Ramos (cell line): ENCODE measurements at regions not wholly inside any gene's neighbourhood (a gene's known extent, or its start where the extent isn't known, plus 50 kb on each side); places are given as distances from the start of the nearest gene placed in this dataset.
"Not testable (repeated sequence)": the region's sequence is repeated elsewhere in the genome, so short reads cannot be mapped to it uniquely, and the experiment has no call there.

Experiments used
- in situ Hi-C: fragments of 300-500 bp; cut with MboI; formaldehyde crosslinking; loops from one replicate; pipeline ENCODE4 v1.14.3; 2022; ENCODE audit warnings: low sequenced_read_pairs; ENCODE audit not compliant: unreplicated experiment

- in situ Hi-C loops, result no loop called here
Observed at GRCh38 chr10:78332012-78332411, 298.3 kb downstream of the RPS24 start.

DNA sequence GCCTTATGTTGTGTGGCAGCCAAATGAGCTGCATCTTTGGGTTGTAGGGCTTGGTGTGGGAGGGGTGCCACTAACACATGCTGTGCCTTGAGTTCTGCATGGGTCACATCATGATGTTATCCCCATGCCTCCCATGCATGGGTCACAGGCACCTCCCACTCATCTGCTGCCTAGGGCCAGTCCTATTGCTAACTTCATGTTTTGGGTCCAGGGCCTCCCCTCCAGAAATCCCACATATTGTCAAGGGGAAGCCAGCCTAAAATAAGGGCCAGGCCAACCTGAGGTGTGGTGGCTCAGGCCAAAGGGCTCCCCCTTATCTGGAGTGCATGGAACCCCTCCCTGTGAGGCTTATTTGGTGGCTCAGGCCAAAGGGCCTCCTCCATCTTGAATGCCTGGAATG lies 299.0 kb downstream of the RPS24 start:
- in situ Hi-C loops, result no loop called here

- in situ Hi-C loops, result no loop called here
Observed at GRCh38 chr10:78333362-78334143, 299.9 kb downstream of the RPS24 start.

- in situ Hi-C loops, result no loop called here
Observed at GRCh38 chr10:78335371-78335690, 301.7 kb downstream of the RPS24 start.

- in situ Hi-C loops, result no loop called here
Observed at GRCh38 chr10:78335691-78336401, 302.2 kb downstream of the RPS24 start.

DNA sequence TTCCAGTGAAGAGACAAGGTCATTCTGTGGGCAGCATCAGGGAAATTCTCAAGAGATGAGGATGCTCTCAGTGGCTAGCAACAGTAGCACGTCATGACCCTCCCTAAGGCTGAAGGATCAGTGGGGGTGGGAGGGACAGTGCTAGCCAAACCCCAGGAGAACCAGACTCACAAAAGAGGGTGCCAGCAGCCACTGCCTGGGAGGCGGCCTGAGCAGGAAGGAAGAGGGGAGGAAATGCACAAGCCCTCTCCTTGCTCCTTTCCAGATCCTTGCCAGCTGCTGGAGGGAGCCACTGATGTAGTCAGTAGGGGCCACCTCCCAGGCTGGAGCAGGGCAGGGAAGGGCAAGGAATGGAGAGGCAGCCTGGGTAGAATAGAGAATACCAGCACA lies 302.7 kb downstream of the RPS24 start:
- in situ Hi-C loops, result no loop called here

- in situ Hi-C loops, result no loop called here
Observed at GRCh38 chr10:78337016-78337415, 303.4 kb downstream of the RPS24 start.

GRCh38 chr10:78337646-78338391 lies 304.2 kb downstream of the RPS24 start:
- in situ Hi-C loops, result no loop called here

- in situ Hi-C loops, result no loop called here
Observed at GRCh38 chr10:78338717-78339116, 305.1 kb downstream of the RPS24 start.

DNA sequence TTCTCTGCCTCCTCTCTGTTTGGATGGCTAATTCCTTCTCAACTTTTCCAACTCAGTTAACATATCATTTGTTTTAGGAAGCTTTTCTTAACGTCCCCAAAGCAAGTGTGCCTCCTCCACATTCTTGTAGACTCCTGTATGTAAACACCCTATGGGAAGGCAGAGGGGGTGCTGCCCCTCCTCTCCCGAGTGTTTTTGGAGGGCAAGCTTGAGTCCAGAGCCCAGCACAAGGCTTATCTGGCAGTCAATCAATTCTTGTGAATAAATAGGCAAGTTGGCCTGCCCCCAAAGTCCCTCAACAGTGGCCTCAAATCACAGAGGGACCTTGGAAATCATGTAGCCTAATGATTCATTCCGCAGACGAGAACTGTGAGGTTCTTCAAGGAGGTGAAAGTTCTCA lies 305.6 kb downstream of the RPS24 start:
- in situ Hi-C loops, result no loop called here

DNA sequence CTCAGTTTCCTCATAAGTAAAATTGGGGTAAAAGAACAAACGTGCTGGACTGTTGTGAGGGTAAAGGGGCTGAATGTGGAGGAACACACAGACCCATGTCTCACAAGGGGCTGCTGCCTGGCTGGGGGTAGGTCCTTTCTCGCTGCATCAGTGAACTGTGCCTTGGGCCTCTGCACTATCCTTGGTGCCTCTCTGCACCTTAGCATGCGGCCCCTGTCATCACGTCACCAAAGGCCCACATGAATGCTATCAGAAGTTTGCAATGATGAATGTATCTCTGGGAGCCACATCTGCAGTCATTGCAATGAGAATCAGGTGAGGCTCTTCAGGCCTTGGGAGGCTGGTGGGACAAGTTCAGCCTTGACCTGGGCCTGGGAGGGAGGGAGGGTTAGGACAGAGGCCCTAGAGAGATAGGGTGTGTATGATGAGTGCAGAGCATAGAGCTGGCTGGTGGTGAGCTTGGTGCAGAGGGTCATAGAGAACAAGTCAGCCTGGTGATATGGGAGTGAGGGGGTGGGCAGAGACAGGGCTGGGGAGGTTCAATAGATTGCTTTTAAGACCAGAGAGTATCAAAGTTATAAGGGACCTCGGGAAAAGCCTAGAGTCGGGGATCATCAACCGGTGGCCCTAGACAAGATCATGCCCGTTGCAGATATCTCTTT lies 308.4 kb downstream of the RPS24 start:
- in situ Hi-C loops, result no loop called here

- in situ Hi-C loops, result no loop called here
Observed at GRCh38 chr10:78342827-78343653, 309.4 kb downstream of the RPS24 start.

GRCh38 chr10:78344257-78344656 lies 310.6 kb downstream of the RPS24 start:
- in situ Hi-C loops, result not testable (repeated sequence)

DNA sequence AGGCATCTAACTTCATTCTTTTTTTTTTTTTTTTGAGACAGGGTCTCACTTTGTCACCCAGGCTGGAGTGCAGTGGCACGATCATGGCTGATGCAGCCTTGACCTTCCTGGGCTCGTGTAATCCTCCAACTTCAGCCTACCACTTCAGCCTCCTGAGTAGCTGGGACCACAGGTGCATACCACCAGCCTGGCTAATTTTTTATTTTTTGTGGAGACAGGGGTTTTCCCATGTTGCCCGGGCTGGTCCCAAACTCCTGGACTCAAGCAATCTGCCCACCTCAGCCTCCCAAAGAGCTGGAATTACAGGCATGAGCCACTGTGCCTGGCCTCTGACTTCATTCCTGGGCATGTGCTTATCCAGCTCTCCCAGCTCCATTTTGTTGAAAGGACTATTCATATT lies 311.9 kb downstream of the RPS24 start:
- in situ Hi-C loops, result not testable (repeated sequence)

GRCh38 chr10:78346721-78347120 lies 313.1 kb downstream of the RPS24 start:
- in situ Hi-C loops, result no loop called here

DNA sequence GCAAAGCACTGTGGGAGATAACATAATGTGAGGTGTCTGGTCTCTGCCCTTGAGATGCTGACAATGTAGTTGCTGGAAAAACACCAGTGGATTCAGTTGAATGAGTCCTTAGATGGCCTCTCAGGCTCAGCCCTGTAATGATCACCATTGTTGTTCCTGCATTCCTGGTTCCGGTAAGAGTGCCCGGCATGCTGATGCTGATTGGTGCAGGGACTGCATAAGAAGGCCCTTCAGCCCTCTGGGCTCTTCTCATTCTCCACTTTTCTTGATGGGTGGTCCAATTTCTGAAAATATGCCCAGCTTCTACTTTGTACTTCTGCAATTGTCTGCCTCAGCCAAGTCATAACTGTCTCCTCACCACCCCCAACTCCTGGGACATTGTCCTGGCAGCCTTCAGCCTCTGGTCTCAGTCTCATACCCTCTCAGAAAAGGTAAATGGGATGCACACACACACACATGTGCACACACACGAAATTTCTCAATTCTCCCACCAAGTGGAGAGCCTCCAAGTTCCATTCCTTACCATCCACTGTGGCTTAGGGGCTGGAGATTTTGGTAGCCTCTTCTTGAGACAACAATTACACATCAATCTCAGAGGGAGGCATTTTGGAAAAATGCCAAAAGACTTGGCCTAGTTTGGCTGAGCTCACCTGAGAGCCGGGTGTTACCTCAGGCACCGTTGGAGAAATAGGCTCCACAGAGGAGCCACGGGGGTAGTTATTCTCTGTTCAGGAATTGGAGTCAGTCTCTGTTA lies 314.9 kb downstream of the RPS24 start:
- in situ Hi-C loops, result no loop called here

GRCh38 chr10:78349165-78349516 lies 315.5 kb downstream of the RPS24 start:
- in situ Hi-C loops, result no loop called here

DNA sequence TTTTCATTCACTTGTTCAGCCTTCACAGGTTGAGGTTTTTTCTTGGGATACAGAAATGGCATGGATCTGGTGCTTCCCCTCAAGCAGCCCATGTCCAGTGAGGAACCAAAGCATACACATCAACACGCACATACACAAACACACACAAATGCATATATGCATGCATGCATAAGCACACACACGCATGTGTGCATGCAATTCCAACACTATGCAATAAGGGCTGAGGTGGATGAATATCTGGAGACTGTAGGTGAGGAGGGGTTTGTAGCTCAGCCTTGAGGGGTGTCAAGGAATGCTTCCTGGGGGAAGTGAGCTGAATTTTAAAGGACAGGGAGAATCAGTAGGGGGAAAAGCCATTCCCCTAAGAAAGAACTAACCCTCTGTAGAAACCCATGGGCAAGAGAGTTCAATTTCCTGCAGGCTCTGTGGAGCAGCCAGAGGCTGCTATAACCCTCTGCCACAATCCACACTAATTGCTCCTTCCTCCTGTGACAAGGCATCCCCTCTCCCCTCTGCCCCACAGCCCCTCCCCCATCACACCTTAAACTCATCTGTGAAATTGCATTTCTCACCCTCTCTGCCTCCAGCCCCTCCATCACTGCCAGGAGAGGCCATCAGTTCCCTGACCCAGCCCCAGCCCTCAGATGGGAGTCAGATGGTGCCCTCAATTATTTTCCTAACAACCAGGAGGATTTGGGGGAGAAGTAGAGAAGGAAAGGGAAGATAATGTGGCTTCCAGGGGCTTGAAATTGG lies 316.4 kb downstream of the RPS24 start:
- in situ Hi-C loops, result no loop called here

DNA sequence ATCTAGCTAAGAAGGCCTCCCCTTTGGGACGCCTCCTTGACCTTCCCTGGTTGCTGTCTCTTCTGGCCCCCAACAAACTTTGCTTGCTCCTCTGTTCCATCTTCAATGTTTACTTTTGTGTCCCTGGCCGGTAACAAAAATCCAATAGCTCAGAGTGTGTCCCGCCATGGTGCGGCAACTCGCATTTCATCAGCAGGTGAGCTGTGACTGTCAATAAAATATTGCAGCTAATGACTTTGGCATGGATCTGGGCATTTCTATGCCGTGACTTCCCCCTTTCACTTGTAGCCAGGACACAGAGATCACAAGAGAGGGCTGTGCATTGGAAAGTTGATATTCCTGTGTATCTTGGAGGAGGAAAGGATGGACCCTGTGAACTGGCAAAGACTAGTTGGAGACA lies 317.6 kb downstream of the RPS24 start:
- in situ Hi-C loops, result no loop called here
